Osteoblast (primary cell): ENCODE measurements at regions not wholly inside any gene's neighbourhood (a gene's known extent, or its start where the extent isn't known, plus 50 kb on each side); places are given as distances from the start of the nearest gene placed in this dataset.

ENCODE experiments used
- DNase-seq: peaks from one replicate; pipeline ENCODE4 v3.0.0; 2011; ENCODE audit warnings: low spot score, mixed read lengths; ENCODE audit not compliant: insufficient read length; ENCODE audit errors: missing footprints
- H2AFZ ChIP-seq: 2 replicates; pipeline ENCODE4 v1.6.0; 2011; ENCODE audit warnings: mild to moderate bottlenecking, low read length
- H3K27ac ChIP-seq: 2 replicates; pipeline ENCODE4 v1.5.1; 2011; ENCODE audit warnings: mild to moderate bottlenecking, low read depth, low read length, moderate library complexity
- H3K27me3 ChIP-seq: 2 replicates; pipeline ENCODE4 v1.6.0; 2012; ENCODE audit warnings: mild to moderate bottlenecking, control low read depth, inconsistent platforms, low read length, moderate library complexity; ENCODE audit not compliant: insufficient read depth
- H3K36me3 ChIP-seq: 2 replicates; pipeline ENCODE4 v1.5.1; 2011; ENCODE audit warnings: mild to moderate bottlenecking, low read length, control low read depth, moderate library complexity; ENCODE audit not compliant: insufficient read depth
- H3K4me1 ChIP-seq: 2 replicates; pipeline ENCODE4 v1.5.1; 2011; ENCODE audit warnings: mild to moderate bottlenecking, low read length, control low read depth, moderate library complexity; ENCODE audit not compliant: insufficient read depth
- H3K4me2 ChIP-seq: 2 replicates; pipeline ENCODE4 v1.6.0; 2011; ENCODE audit warnings: mild to moderate bottlenecking, low read length; ENCODE audit not compliant: insufficient read depth
- H3K4me3 ChIP-seq: fragments of 200-600 bp; sonication (generic); 3 replicates; pipeline ENCODE4 v1.5.1; 2012; ENCODE audit warnings: mild to moderate bottlenecking, low read length, inconsistent platforms; ENCODE audit not compliant: insufficient read depth
- H3K79me2 ChIP-seq: 2 replicates; pipeline ENCODE4 v1.6.0; 2012; ENCODE audit warnings: mild to moderate bottlenecking, low read length, control low read depth, inconsistent platforms; ENCODE audit not compliant: insufficient read depth
- H3K9me3 ChIP-seq: 2 replicates; pipeline ENCODE4 v1.5.1; 2011; ENCODE audit warnings: low read depth, low read length, control low read depth
- H4K20me1 ChIP-seq: 2 replicates; pipeline ENCODE4 v1.6.0; 2012; ENCODE audit warnings: mild to moderate bottlenecking, low read length, control low read depth; ENCODE audit not compliant: insufficient read depth
- TF ChIP-seq, protein P1 (sequence below): IDR thresholded peaks from 2 replicates; pipeline ENCODE4 v1.5.1; 2011; ENCODE audit warnings: mild to moderate bottlenecking, low read depth, low read length, moderate library complexity; ENCODE audit errors: extremely low read depth

DNA sequence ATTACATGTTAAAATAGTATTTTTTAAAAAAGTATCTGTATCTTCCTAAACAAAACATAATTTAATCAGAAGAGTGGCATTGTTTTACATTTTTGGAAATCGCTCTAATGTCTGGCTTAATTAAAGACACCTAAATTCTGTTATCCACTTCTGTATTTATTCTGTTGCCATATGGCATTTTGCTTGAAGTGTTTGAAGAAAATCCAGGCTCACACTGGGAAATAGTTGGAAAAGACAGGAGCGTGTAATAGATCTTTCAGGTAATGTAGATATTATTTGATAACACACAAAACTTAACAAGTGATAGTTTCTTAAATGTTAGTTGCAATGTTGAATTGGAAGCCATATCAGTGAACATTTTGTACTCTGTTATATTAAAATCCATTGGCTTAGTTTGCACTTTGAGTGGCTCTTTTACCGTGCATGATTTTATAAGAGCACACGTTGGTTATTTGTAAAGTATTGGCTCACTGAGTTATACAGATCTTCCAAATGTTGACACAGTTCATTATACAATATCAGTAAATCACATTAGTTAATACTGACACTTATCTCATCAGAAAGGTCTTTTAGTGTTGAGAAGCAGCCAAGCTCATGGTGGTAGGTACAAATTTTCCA, 128.4 kb upstream of the NPVF start:
- Histone ChIP-seq H3K36me3 (no peaks in the 10 kb centered on the region), H3K4me2 (no peak overlapping the region), H3K27ac (no peak overlapping the region), H3K27me3 (no peaks in the 10 kb centered on the region), H2AFZ (no peak overlapping the region), H3K9me3 (no peaks in the 10 kb centered on the region), H4K20me1 (no peaks in the 10 kb centered on the region), H3K4me3 (no peak overlapping the region), H3K4me1 (no peaks in the 10 kb centered on the region), H3K79me2 (no peaks in the 10 kb centered on the region)
- no peak for DNase-seq
- TF ChIP-seq, protein P1, sequence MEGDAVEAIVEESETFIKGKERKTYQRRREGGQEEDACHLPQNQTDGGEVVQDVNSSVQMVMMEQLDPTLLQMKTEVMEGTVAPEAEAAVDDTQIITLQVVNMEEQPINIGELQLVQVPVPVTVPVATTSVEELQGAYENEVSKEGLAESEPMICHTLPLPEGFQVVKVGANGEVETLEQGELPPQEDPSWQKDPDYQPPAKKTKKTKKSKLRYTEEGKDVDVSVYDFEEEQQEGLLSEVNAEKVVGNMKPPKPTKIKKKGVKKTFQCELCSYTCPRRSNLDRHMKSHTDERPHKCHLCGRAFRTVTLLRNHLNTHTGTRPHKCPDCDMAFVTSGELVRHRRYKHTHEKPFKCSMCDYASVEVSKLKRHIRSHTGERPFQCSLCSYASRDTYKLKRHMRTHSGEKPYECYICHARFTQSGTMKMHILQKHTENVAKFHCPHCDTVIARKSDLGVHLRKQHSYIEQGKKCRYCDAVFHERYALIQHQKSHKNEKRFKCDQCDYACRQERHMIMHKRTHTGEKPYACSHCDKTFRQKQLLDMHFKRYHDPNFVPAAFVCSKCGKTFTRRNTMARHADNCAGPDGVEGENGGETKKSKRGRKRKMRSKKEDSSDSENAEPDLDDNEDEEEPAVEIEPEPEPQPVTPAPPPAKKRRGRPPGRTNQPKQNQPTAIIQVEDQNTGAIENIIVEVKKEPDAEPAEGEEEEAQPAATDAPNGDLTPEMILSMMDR, result no peak

DNA sequence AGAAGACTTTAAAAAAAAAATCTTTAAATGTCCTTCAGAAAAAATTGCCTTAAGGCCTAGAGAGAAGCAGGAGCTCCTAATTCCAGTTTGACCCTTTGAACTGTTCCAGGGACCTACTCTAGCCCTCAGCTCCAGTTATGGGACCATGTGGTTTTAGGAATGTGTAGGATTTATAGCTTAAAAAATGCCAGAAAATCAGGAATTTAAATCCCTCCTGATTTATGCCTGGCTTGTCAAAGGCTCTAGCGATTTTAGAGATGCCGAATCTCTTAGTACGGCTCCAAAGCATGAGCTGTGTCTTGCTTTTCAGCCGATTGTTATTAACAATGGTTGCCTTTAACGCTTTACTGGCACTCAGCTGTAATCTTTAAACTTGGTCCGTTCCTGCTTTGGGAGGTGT, 130.6 kb upstream of the NPVF start:
- H3K9me3 ChIP-seq, result no peaks in the 10 kb centered on the region

DNA sequence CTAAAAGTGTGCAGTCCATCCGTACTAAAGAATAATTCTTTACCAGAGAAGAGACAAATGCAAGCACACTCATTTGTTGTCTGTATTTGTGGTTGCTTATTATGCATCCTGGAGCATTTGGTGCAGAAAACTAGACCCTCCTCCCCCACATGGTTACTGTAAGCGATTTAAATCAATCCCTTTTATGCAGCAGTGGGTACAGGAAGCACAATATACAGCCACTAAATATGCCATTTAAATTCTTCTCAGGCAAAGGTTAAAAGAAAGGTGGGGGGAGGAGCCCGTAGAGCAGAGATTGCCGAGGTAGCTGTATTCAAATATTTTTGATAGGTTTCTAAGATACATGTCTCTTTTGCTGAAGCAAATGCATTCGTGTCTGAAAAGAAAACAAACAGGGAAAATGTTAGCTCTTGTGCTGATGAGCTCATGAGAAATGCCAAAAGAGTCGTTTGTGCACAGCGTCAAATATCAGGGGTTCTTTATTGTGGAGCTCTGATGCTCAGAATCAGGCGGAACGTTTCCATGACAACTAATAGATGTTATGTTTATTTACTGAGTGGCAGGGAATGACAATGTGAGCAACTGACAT, 131.3 kb upstream of the NPVF start:
- no peaks in the 10 kb centered on the region for H3K36me3 ChIP-seq
- H3K27me3 ChIP-seq, result no peaks in the 10 kb centered on the region
- H2AFZ ChIP-seq, result no peak overlapping the region
- no peaks in the 10 kb centered on the region for H3K4me1 ChIP-seq
- no peak for DNase-seq
- no peak overlapping the region for H3K4me3 ChIP-seq
- H3K27ac ChIP-seq, result no peak overlapping the region
- no peak overlapping the region for H3K4me2 ChIP-seq
- TF ChIP-seq, protein P1, result no peak
- H3K79me2 ChIP-seq, result no peaks in the 10 kb centered on the region
- H4K20me1 ChIP-seq, result no peaks in the 10 kb centered on the region
- H3K9me3 ChIP-seq, result no peaks in the 10 kb centered on the region

More for the DNA sequence above, 130.6 kb upstream of the NPVF start:
- H4K20me1 ChIP-seq, result no peaks in the 10 kb centered on the region
- H3K27me3 ChIP-seq, result no peaks in the 10 kb centered on the region
- H3K79me2 ChIP-seq, result no peaks in the 10 kb centered on the region
- TF ChIP-seq, protein P1, result no peak
- H3K4me3 ChIP-seq, result no peak overlapping the region
- no peak overlapping the region for H3K4me2 ChIP-seq
- no peak for DNase-seq
- H3K27ac ChIP-seq, result no peak overlapping the region
- no peaks in the 10 kb centered on the region for H3K4me1 ChIP-seq
- no peak overlapping the region for H2AFZ ChIP-seq
- H3K36me3 ChIP-seq, result no peaks in the 10 kb centered on the region

DNA sequence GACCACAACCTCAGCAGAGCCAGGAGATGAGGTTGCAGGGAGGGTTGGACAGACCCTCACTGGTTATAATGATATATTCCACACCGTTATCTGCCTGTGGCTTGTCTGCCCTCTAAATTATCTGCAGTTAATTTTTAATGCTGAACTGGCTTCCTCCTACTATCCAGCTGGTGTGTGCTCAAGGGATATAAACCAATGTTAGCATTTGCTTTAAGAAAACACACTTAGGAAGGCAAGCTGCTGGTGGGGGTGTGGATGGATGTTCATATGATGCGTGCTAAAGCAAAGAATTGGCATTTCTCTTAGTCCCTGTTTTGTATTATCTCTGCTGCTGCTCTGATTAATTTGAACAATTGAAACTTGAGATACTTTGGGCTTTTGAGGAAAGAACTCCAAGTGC, 132.2 kb upstream of the NPVF start:
- DNase-seq, result peak; percentile 57
- H3K4me2 ChIP-seq, result no peak overlapping the region
- no peaks in the 10 kb centered on the region for H3K79me2 ChIP-seq
- no peaks in the 10 kb centered on the region for H4K20me1 ChIP-seq
- no peak overlapping the region for H3K27ac ChIP-seq
- TF ChIP-seq, protein P1, result no peak
- H3K4me3 ChIP-seq, result no peak overlapping the region
- H2AFZ ChIP-seq, result no peak overlapping the region
- no peaks in the 10 kb centered on the region for H3K27me3 ChIP-seq
- H3K4me1 ChIP-seq, result no peaks in the 10 kb centered on the region
- no peaks in the 10 kb centered on the region for H3K36me3 ChIP-seq
- no peaks in the 10 kb centered on the region for H3K9me3 ChIP-seq
